ENCODE measurements at regions not wholly inside any gene's neighbourhood (a gene's known extent, or its start where the extent isn't known, plus 50 kb on each side); places are given as distances from the start of the nearest gene placed in this dataset.
"Not testable (repeated sequence)": the region's sequence is repeated elsewhere in the genome, so short reads cannot be mapped to it uniquely, and the experiment has no call there.

- no peak for DNase-seq
These were observed 64.1 kb upstream of the MMS22L start for GRCh38 chr6:97347111-97347510.

GRCh38 chr6:97361286-97361685 lies 78.3 kb upstream of the MMS22L start:
- no peak for DNase-seq

GRCh38 chr6:97364327-97364726 lies 81.3 kb upstream of the MMS22L start:
- DNase-seq: no peak

- DNase-seq: not testable (repeated sequence)
These were observed 99.1 kb upstream of the MMS22L start for GRCh38 chr6:97382071-97382470.

GRCh38 chr6:97392735-97393134 lies 109.7 kb upstream of the MMS22L start:
- peak; percentile 70 for DNase-seq

GRCh38 chr6:97394160-97394748 lies 111.2 kb upstream of the MMS22L start:
- DNase-seq: peak; percentile 84

- no peak for DNase-seq
These were observed 113.9 kb upstream of the MMS22L start for GRCh38 chr6:97396880-97397279.

GRCh38 chr6:97399208-97399607 lies 116.2 kb upstream of the MMS22L start:
- no peak for DNase-seq

- DNase-seq: no peak
These were observed 118.5 kb upstream of the MMS22L start for GRCh38 chr6:97401533-97401932.

- no peak for DNase-seq
These were observed 122.9 kb upstream of the MMS22L start for GRCh38 chr6:97405818-97406409.

GRCh38 chr6:97406633-97407032 lies 123.6 kb upstream of the MMS22L start:
- DNase-seq: no peak

- DNase-seq: peak; percentile 84
These were observed 128.6 kb upstream of the MMS22L start for GRCh38 chr6:97411610-97412009.

- no peak for DNase-seq
These were observed 129.5 kb upstream of the MMS22L start for GRCh38 chr6:97412511-97412910.

- DNase-seq: no peak
These were observed 139.2 kb upstream of the MMS22L start for GRCh38 chr6:97422171-97422570.

GRCh38 chr6:97423190-97423589 lies 140.2 kb upstream of the MMS22L start:
- no peak for DNase-seq

GRCh38 chr6:97427648-97428047 lies 144.6 kb upstream of the MMS22L start:
- no peak for DNase-seq

- DNase-seq: peak; percentile 51
These were observed 154.1 kb upstream of the MMS22L start for GRCh38 chr6:97437087-97437486.

- DNase-seq: no peak
These were observed 155.1 kb upstream of the MMS22L start for GRCh38 chr6:97438011-97438671.

- DNase-seq: peak; percentile 86
These were observed 157.7 kb upstream of the MMS22L start for GRCh38 chr6:97440590-97441176.

- DNase-seq: peak; percentile 0
These were observed 160.5 kb upstream of the MMS22L start for GRCh38 chr6:97443408-97444080.

GRCh38 chr6:97445407-97445806 lies 162.4 kb upstream of the MMS22L start:
- no peak for DNase-seq

GRCh38 chr6:97449444-97449966 lies 166.5 kb upstream of the MMS22L start:
- DNase-seq: no peak

GRCh38 chr6:97450087-97450486 lies 167.1 kb upstream of the MMS22L start:
- DNase-seq: no peak
